Tibial nerve (tissue), 3 donors: ENCODE measurements at regions not wholly inside any gene's neighbourhood (a gene's known extent, or its start where the extent isn't known, plus 50 kb on each side); places are given as distances from the start of the nearest gene placed in this dataset.

Source experiments
- CTCF ChIP-seq, 5 experiments: fragments of 200-600 bp in 3 of 5; fragments of 450-650 bp in 2 of 5; sonication (generic) in 3 of 5; IDR thresholded peaks; one replicate each; pipeline ENCODE4 v1.5.1; 2016 to 2019; ENCODE audit warnings: antibody characterized with exemption in 5 of 5, mild to moderate bottlenecking in 3 of 5, moderate library complexity in 2 of 5
- POLR2A ChIP-seq, 2 donors: fragments of 450-650 bp; IDR thresholded peaks; one replicate each; pipeline ENCODE4 v1.6.1; 2017; ENCODE audit warnings: antibody characterized with exemption in 2 of 2, mild to moderate bottlenecking in 2 of 2, moderate library complexity in 2 of 2

- TF ChIP-seq CTCF (IDR thresholded peaks at IDR 0.05) = no peak
- no peak for TF ChIP-seq POLR2A (IDR thresholded peaks at IDR 0.05)
Observed at GRCh38 chr21:30102871-30103270, 63.7 kb downstream of the CLDN17 start.
